Uterus (tissue), 2 donors: ENCODE measurements at regions not wholly inside any gene's neighbourhood (a gene's known extent, or its start where the extent isn't known, plus 50 kb on each side); places are given as distances from the start of the nearest gene placed in this dataset.

Source experiments
- CTCF ChIP-seq, 4 experiments: fragments of 200-600 bp in 2 of 4; fragments of 450-650 bp in 2 of 4; sonication (generic) in 2 of 4; IDR thresholded peaks; one replicate each; pipeline ENCODE4 v1.5.1; 2016 to 2019; ENCODE audit warnings: antibody characterized with exemption in 4 of 4, mild to moderate bottlenecking in 2 of 4, moderate library complexity in 1 of 4
- POLR2A ChIP-seq, 2 donors: fragments of 450-650 bp; IDR thresholded peaks; one replicate each; pipeline ENCODE4 v1.6.1; 2016; ENCODE audit warnings: antibody characterized with exemption in 2 of 2, mild to moderate bottlenecking in 1 of 2, moderate library complexity in 1 of 2

DNA sequence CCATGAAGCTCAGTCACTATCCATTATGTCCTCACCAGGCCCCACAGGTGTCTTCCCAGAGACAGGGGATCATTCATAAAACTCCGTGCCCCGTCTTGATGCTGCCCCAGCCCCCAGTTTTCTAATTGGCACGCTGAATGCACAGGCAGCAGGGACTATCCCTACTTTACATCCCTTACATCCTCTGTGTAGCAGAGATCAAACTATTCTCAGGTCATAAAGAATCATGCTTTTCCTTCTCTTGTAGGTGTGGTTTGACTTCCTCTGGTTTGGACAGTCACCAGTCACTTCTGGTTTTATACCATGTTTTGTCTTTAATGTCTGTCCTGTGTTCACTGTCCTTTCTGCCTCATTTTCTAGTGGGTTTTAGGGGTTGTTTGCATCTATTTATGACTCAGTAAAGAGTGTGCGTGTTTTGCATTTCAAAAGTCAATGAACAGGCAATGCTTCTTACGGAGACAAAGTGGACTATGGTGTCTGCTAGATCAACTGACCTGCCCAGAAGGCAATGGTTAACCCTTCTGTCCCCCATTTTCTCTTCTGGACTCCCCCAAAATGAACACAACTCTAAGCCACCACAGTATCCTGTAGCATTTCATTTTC is 140.4 kb upstream of the NPVF start:
- TF ChIP-seq CTCF (IDR thresholded peaks at IDR 0.05) (no peak), POLR2A (IDR thresholded peaks at IDR 0.05) (no peak)
